HK-2 (cell line): ENCODE measurements at regions not wholly inside any gene's neighbourhood (a gene's known extent, or its start where the extent isn't known, plus 50 kb on each side); places are given as distances from the start of the nearest gene placed in this dataset.
"Not testable (repeated sequence)": the region's sequence is repeated elsewhere in the genome, so short reads cannot be mapped to it uniquely, and the experiment has no call there.

Experiments used
- DNase-seq: peaks from one replicate; pipeline ENCODE4 v3.0.0-alpha.2; 2018; ENCODE audit not compliant: unreplicated experiment

DNA sequence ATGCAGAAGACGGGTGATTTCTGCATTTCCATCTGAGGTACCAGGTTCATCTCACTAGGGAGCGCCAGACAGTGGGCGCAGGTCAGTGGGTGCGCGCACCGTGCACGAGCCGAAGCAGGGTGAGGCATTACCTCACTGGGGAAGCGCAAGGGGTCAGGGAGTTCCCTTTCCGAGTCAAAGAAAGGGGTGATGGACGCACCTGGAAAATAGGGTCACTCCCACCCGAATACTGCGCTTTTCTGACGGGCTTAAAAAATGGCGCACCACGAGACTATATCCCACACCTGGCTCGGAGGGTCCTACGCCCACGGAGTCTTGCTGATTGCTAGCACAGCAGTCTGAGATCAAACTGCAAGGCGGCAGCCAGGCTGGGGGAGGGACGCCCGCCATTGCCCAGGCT lies 1246.0 kb upstream of the PABPC4L start:
- DNase-seq, result not testable (repeated sequence)

DNA sequence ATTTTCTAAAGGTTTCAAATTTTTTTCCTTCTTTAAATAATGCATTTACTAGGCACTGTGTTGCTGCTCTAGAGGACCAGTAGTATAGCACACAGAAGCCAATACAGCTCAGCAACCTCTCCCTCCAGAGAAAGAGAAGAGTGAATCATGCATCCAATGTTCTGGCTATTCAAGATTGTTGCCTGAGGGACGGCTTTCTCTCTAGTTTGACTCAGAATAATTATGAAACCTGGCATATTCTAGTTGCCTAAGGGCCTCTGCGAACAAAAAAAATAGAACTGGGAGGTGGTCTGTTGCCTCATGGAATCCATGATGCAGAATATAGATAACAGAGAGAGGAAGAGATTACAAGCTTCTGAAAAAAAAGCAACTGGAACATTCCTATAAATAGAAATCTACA lies 1233.3 kb upstream of the PABPC4L start:
- no peak for DNase-seq

DNA sequence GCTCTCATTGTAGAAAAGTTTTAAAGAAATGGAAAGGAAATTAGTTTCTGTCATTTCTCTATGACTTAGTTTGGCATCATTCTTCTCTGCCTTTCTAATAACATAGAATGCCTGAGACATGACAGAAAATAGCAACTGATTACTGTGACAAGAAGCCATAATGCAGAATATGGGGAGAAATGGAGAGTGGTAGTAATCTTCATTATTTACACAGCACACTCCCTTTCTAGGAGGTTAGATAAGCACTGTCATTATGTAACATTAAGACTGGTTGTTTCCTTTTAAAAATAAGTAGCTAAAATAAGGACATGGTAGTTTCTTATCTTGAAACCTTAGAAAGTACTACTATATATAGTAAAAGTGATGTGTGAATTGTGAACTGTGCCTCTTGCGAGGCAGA lies 1227.9 kb upstream of the PABPC4L start:
- DNase-seq, result no peak

DNA sequence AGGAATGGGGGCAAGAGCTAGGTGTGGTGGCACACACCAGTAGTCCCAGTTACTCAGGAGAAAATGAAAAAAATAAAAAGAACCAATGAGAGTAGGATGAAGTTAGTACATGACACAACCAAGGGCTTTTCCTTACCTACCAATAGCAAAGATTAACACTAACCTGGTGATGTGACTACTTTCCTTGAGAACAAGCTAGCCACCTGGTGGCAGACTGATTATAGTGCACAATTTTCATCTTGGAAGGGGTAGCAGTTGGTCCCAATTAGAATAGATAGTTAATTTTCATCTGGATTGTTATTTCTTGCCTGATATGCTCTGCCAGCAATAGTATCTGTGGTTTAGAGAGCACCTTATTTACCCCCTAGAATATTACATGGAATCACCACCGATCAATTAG lies 1216.8 kb upstream of the PABPC4L start:
- no peak for DNase-seq

DNA sequence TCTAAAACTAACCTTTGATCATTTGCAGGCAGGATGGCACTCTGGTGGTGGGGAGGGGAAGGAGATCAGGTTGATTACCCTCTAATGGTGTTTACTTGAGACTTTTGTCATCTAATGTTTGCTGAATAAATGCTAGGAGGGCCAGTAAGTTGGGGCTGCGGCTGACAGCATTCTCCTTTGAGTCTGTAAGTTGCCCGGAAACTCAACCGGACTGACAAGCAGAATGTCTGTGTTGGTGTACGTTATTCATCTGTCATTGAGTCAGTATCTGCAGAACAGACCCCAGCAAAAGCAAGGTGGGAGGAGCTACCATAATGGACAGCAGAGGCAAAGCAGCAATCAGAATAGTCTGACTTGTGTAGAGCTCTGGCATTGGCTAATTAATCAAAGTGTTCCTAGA lies 1210.6 kb upstream of the PABPC4L start:
- DNase-seq, result no peak

DNA sequence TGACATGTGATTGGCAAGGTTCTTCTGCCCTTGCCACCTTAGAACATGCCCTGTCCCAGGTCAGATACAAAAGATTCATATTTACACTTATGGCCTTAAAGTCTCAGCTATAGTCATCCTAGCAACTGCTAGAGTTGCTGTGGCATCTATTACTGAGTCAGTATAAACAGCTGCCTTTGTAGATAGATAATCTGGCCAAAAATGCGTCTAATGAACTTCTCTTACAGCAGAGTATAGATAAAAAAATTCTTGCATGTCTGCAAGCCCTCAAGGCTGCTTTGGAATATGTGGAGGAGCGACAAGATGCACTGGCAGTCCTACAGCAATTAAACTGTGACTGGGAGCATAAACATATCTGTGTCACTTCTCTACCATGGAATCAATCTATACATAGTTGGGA lies 1209.7 kb upstream of the PABPC4L start:
- no peak for DNase-seq

DNA sequence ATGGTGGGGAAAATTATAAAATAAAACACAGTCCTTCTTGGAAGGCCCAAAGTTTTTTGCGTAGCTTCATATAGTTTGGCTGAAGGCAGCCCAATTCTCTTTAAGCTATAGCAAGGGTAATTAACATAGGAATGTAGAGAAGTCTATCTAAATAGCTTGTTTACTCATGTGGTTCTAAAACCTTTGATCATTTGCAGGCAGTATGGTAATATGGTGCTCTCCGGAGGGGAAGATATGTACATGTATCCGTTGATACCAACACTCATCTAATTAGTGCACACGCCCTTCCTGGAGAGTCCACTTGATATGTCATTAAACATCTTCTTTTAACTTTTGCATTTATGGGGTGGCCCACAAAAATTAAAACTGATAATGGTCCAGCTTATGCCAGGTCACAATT lies 1207.7 kb upstream of the PABPC4L start:
- DNase-seq, result not testable (repeated sequence)

DNA sequence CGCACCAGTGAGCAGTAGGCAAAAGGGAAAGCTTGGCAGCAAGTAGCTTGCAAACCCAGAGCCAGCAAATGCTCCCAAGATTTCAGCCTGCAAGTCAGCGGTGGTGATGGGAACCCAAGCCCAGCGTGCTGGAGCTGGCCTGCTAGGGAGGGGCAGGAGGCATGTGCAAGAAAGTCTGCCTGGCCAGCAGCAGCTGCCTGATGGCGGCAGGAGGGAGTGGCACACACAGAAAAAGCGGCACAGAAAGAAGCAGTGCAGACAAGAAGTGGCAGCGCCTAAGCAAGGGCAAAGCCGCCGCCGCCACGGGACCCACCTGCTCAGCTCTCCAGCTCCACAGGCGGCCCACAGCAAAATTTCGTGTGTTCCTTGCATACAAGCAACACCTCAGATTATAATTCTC lies 1206.5 kb upstream of the PABPC4L start:
- DNase-seq, result no peak

DNA sequence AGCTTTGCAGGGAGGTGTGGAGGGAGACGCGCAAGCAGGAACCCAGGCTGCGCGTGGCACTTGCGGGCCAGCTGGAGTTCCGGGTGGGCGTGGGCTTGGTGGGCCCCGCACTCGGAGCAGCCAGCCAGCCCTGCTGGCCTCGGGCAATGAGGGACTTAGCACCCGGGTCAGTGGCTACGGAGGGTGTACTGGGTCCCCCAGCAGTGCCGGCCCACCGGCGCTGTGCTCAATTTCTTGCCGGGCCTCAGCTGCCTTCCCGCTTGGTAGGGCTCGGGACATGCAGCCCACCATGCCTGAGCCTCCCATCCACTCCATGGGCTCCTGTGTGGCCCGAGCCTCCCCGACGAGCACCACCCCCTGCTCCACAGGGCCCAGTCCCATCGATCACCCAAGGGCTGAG lies 1205.0 kb upstream of the PABPC4L start:
- not testable (repeated sequence) for DNase-seq

DNA sequence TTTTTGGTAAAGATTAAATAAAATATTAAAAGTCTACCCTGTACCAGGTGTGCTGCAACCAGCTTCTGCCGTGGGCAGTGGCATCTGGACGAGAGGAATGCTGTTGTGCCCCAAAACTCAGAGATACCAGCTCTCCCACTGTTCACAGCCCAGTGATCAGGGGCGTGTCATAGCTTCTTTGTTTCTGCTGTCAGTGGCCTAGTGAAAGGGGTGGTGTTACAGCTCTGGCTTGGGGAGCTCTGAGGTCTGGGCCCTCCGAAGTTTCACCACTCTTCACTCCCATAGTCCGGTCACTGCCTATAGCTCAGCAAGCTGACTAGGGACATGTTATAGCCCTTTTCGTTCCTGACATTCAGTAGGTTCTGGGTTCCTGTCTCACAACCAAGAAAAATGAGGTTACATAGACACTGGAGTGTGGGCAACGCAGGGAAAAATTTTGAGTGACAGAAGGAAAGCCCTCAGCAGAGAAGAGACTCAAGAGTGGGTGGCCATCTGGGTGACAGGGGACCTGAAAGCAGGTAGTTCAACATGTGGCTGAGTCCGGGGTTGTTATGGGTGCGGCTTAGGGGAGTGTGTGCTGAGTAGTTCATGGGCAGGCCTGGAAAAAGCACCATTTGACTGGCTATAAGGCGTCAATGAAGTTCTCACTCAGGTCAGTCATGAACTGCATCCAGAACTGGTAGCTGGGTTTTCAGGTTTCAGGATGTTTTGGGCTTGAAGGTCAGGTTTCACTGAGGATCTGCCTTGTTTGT lies 1184.4 kb upstream of the PABPC4L start:
- no peak for DNase-seq

DNA sequence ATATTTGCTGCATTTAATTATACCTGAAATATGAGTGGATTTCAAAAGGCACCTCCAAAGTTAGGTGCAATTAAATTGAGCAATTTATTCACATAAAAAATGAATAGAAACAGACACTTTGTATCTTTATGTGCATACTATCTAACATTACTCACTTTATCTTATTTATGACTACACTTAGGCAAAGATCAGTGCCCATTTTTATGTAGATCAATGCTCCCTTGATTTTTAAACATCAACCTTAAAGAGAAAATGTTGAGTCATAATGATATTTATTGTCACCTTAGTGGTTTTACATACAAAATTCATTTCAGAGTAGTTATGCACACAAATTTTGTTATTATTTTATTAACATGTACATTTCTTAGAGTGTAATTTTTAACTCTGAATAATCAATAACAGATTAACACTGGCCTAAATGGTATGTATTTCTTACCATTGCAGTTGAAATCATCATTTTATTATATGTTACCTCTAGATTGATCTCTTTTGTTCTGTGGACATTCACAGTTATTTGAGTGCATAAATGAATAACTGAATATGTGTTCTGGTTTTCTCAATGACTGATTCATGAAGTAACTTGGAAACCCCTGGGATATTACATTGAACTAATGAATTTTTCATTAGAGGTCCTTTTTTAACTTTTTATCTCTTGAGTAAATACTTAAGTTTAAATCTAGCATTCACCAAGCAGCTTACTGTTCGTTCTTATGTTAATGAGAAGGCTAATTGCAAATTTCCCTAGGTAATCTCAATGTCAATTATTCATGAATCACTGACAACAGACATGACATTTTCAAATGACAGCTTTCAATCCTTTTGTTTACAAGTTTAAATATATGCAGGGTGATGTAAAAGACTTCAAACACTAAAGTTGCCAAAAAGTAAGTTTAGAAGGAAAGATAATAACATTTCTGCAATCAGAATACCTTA lies 1182.0 kb upstream of the PABPC4L start:
- DNase-seq, result no peak

DNA sequence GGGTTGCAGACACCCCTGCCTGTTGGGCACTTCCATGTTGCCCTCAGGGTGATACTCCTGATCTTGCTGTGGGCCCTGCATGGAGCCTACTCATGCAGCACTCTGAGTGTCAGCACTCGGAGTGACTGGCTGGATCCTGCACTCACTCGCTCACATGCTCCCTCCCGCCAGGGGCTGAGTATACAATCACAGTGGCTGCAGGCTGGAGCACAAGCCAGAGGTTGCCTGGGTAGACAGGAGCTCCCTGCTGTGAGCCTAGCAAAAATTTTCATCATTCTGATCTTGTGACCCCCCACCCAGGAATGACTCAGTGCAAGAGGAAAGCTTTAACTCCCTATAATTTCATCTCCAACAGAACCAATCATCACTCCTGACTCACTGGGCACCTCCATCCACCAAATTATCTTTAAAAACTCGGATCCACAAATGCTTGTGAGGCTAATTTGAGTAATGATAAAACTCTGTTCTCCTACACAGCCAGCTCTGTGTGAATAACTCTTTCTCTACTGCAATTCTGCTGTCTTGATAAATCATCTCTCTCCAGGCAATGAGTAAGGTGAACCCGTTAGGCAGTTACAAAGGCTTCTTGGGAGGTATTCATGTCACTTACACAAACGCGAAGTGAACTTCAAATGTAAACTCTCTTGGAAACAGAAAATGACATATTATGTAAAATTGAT lies 1180.8 kb upstream of the PABPC4L start:
- no peak for DNase-seq

DNA sequence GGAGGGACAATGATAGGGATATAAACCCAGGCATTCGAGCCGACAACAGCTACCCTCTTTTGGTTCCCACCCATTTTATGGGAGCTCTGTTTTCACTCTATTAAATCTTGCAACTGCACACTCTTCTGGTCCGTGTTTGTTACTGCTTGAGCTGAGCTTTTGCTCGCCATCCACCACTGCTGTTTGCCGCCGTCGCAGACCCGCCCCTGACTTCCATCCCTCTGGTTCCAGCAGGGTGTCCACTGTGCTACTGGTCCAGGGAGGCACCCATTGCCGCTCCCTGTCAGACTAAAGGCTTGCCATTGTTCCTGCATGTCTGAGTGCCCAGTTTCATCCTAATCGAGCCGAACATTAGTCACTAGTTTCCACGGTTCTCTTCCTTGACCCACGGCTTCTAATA lies 1170.5 kb upstream of the PABPC4L start:
- no peak for DNase-seq

DNA sequence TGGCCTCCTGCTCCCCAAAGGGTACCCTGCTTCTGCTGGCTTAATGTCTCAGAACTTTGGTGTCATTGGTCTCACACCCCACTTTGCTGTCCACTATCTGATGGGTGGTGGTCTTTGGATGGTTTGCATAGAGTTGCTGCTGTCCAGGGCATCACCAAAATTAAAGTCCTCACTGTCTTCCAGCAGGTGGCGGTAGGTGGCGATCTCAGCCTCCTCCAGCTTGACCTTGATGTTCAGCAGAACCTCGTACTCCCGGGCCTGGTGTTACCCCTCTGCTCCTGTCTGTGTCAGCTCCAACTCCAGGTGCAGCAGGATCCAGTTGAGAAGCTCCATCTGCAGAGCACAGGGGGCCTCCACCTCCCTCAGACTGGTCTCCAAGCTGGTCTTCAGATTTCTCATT lies 1169.5 kb upstream of the PABPC4L start:
- no peak for DNase-seq

DNA sequence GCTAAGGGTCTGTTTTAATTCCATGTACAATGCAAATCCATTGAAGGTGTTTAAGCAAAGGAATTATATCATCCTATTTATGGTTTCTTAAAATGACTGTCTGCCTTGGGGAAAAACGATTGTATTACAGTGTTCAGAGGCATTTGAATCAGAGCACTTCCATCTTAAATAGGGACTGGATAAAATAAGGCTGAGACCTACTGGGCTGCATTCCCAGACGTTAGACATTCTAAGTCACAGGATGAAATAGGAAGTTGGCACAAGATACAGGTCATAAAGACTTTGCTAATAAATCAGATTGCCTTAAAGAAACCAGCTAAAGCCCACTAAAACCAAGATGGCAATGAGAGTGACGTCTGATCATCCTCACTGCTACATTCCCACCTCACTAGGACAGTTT lies 1167.2 kb upstream of the PABPC4L start:
- no peak for DNase-seq

DNA sequence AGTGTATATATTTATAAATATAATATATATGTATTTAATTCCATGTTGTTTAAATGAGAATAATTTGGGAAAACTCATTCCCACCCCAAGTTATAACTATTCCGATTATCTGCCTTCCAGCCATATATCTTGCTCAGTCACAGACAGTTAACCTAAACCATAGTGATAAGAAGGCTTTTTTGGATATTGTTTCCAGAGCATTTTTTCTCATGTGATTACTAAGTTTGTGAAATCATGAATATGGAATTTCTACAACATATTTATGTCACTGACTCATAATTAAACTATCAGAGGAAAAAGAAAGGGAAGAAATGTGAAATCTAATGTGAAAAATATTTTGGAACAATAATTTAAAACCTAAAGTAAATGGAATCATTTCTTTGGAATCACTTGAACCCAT lies 1163.5 kb upstream of the PABPC4L start:
- DNase-seq, result no peak

DNA sequence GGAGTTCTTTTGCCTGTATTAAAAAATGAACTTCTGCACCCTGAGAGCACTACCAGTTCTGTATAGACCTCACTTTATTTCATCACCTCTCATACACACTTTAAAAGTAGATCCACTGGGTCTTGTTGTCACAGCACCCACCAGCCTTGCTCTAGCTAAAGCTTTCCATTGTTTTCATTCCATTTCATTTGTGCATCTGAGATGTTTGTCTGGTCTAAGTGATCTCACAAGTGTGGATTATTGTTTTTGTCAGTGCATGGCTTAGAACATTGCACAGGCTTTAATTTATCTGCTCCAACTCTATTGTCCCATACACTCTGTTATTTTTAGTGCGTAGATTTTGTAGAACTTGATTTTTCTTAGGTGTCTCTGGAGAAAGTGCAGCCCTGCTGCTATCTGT lies 1157.5 kb upstream of the PABPC4L start:
- DNase-seq, result no peak

DNA sequence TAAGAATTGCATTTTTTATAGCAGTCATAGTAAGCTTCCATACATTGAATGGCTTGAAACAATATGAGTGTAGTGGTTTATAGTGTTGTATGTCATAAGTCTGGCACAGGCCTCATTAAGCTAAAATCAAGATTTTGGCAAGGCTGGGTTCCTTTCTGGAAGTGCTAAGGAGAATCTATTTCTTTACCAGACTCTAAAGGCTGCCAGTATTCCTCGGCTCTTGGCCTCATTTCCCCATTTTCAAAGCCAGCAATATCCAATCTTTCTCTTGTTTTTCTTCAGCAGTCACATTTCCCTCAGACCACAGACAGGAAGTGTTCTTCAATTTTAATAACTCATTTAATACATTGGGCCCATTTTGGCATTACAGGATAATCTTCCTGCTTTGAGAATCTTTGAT lies 1155.5 kb upstream of the PABPC4L start:
- DNase-seq, result no peak

DNA sequence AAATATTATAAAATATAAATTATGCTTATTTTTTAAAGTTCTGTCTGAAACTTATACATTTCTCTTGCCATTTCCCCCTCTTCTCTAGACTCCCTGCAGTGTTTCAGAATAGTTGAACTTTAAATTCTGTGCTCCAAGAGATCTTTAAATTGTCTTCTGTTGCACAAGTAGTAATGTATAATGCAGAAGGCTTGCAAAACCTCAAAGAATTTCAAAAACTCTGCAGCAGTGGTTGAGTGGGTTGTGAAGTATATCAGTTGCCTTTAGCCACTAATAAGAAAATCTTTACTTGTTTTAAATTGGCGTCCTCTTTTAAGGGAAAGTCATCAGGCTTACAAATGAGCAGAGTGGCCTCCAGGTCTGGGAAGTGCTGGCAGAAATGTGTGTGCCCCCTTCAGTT lies 1153.3 kb upstream of the PABPC4L start:
- no peak for DNase-seq

DNA sequence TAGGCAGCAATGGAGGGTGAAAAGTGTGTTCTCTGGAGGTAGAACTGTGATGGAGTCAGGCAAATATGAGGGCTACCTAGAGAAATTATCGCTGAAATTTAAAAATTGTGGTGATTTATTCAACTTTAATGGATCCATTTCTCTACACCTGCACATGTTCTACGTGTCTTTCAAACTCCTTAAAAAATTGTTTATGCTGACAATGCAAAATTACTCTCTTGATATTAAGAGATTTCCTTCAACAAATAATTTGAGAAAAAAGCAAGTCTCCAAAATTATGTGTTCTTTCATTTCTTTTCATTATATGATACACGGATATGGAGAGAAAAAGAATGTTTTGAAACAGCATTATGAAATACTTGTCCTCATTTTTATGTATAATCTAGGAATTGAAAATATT lies 1151.4 kb upstream of the PABPC4L start:
- DNase-seq, result no peak

DNA sequence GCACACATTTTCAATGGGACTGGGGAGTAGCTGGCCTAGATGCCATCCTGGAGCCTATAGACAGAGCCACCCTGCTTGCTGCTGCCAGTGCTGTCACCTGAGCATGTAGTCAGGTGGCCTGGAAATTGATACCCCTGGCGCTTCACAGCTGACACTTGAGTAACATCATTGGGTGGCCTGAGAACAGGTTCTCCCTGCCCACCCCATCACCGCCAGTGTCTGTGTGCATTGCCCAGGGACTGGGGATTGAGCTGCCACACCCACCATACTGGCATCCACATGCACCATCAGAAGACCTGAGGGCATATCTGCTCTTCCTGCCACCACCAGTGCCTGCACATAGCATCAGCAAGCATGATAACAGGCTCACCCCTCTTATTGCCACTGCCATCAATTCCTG lies 1142.9 kb upstream of the PABPC4L start:
- DNase-seq, result no peak

DNA sequence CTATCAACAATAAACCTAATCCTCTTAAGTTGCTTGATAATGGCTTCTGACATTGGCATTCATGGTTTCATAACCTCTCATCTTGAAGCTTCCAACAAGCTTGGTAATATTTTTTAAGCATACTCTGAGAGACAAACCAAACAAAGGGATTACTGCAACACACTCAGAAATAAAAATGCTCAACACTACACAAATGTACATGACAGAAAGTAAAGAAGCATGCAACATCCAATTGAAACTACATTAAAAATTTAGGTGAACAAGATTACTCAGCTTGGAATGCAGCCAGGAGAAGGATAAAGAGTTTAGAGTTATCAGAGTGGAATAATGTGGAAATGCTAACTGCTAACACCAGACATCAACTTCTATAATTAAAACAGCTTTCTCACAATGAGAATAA lies 1136.6 kb upstream of the PABPC4L start:
- no peak for DNase-seq

DNA sequence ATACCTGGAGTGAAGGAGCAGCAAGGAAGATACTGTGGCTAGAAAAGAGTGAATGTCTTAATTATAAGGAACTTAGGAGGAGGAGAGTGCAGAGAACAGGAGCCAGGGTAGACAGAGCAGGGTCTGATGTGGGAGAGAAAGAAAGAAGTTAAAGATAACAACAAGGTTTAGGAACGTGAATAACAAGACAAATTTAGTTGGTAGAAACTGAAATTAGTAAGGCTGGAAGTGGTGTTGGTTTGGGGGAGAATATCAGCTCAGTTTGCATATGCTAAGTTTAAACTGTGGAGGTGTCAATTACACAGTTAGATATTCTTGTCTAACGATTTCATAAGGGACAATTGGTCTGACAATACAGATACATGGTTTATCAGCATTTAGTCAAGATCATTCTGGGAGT lies 1123.7 kb upstream of the PABPC4L start:
- no peak for DNase-seq
